Activated CD4-positive, alpha-beta T cell treated with anti-CD3 and anti-CD28 coated beads, Interleukin-2, amount 50 U/mL, for 4 hours (primary cell): ENCODE measurements at regions not wholly inside any gene's neighbourhood (a gene's known extent, or its start where the extent isn't known, plus 50 kb on each side); places are given as distances from the start of the nearest gene placed in this dataset.

Experiments used
- DNase-seq, 2 experiments: peaks; one replicate each; pipeline ENCODE4 v3.0.0-alpha.2; 2020

GRCh38 chr11:80163011-80163410 lies 722.2 kb upstream of the TENM4 start:
- no peak for DNase-seq

- no peak for DNase-seq
These were observed 721.6 kb upstream of the TENM4 start for GRCh38 chr11:80162387-80162786.

DNA sequence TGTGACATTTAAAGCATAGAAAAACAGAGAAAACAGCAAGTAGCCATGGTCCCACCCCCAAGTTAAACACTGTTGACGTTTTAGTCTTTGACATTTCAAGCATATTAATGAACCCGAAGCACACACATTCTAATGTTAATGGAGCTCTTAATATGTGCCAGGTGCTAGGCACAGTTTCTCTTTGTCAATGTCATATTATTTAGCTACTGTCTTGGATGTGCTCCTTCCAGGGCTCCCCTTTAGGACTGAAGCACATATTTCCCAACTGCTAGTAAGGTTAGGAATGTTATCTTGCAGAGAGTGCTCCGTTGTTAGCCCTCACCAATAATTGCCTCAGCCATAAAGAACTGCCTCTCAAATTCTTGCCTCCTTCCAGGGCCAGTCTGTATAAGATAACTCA lies 716.6 kb upstream of the TENM4 start:
- DNase-seq = no peak

- DNase-seq = no peak
These were observed 715.2 kb upstream of the TENM4 start for GRCh38 chr11:80156062-80156461.

DNA sequence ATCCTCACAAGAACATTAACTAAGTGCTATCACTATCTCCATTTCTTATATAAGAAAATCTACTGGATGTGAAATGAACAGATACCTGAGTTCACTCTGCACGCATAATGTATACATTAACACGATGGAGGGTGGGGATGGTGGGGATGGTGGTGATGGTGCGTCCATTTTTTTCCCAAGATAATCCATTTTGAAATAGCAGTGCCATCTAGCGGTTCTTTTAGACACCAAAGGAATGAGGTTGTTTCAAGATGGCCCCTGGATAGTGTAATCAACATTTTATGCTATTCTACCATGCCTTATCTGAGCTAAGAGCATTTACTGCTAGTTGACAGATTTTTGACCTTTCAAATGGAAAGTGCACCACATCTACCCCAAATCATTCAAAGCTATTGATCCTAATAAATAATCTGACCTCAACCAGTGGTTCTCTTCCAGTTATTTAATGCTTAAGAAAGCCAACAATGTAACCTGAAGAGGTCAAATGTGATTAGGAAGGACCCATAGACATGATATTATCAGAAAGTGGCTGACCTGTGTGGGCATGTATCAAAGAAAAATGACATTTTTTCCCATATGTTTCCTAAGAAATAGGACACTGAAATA lies 714.7 kb upstream of the TENM4 start:
- DNase-seq = no peak

GRCh38 chr11:80146232-80146631 lies 705.4 kb upstream of the TENM4 start:
- DNase-seq = no peak

DNA sequence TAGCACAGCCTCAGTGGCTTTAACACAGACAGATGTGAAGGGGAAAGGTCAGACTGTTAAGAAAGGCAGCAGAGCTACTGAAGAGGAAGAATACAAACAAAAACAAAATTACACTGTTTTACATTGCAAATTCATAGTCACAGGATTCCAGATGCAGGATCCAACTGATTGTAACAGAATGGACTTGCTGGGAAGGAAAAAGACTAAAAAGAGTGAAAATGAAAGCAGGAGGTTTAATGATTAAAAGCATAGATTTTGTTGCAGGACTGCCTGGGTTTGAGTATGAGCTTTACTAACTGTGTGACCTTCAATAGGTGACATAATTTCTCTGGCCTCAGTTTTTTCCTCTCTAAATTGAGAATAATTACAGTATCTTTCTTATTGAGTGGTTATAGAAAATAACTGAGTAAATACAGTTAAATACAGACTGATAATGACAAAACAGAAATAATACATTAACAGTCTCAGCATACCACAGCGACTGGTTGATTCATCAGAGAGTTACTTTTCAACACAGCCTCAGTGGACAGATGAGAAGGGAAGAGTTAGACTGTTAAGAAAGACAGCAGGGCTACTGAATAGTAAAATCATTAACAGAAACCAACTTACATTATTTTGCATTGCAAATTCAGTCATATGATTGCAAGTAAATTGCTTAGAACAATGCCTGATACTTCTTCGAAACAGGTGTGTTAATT lies 704.2 kb upstream of the TENM4 start:
- DNase-seq = no peak

GRCh38 chr11:80136991-80137390 lies 696.2 kb upstream of the TENM4 start:
- DNase-seq = no peak

GRCh38 chr11:80129396-80129795 lies 688.6 kb upstream of the TENM4 start:
- DNase-seq = no peak

- DNase-seq = no peak
These were observed 681.4 kb upstream of the TENM4 start for GRCh38 chr11:80122211-80122610.

DNA sequence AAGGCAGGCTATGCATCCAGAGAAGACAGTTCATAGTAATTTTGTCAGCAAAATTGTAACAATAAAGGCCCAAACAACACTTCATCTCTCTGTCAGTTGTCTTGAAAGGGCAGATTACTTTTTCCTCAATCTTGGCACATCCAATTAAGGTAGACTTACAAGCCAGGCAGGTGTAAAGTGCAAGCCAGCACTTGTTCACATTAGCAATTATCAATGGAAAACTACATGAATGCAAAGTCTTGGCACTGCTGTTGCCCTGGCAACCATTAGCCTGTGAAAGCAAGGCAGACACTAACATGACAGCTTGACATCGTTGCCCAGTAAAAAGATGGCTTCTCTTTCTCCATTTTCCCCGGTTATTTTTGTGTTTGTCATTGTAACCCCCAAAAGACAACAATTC lies 677.2 kb upstream of the TENM4 start:
- no peak for DNase-seq

GRCh38 chr11:80116796-80117195 lies 676.0 kb upstream of the TENM4 start:
- DNase-seq = no peak

DNA sequence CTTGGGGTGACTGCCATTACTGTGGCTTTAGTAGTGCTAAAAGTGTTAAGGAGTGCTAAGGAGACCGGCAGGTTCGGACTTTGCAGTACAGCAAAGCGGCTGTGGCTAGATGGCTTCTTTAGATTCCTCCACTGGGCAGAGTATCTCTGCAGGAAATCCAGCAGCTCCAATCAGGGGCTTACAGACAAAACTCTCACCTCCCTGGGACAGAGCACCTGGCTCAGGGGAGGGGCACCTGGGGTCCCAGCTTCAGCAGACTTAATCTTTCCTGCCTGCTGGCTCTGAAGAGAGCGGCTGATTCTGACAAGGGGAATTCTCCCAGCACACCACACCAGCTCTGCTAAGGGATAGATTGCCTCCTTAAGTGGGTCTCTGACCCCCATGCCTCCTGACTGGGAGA lies 668.8 kb upstream of the TENM4 start:
- no peak for DNase-seq

GRCh38 chr11:80109031-80109430 lies 668.2 kb upstream of the TENM4 start:
- DNase-seq = no peak

DNA sequence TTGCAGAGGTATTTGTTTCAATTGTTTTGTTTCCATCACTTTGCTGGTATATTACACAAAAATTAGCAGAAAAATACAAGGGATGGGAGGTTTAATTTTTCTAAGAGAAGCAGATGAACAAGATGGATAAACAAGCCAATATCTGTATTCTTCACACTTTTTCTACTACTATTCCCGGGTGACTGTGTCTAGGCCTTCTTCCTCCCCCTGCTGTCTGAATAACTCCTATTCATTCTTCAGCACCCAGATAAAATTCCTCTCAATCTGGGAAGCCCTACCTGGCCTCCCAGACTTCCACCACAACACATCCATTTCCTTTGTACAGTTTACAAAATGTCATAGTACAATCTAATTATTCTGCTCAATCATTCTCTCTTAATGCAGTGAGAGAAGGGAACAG lies 666.6 kb upstream of the TENM4 start:
- no peak for DNase-seq

- DNase-seq = no peak
These were observed 663.4 kb upstream of the TENM4 start for GRCh38 chr11:80104191-80104590.

GRCh38 chr11:80103142-80103859 lies 662.5 kb upstream of the TENM4 start:
- no peak for DNase-seq

DNA sequence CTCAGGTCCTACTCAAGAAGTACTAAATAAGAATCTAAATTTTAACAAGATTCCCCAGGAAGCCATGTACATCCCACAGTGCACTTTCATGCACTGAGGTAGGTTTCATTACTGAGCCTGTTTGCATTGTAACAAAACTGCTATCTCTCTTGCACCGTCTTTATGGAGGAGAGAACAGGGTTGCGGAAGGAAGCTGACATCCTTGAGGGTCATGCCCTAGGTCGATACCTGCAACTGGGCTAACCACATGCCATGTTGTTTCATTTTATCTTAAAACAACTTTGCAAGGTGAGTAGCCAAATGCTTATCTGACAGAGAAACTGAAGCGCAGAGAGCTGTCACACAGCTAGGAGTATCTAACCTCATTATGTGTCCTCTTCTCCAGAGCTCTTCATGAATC lies 656.3 kb upstream of the TENM4 start:
- no peak for DNase-seq

DNA sequence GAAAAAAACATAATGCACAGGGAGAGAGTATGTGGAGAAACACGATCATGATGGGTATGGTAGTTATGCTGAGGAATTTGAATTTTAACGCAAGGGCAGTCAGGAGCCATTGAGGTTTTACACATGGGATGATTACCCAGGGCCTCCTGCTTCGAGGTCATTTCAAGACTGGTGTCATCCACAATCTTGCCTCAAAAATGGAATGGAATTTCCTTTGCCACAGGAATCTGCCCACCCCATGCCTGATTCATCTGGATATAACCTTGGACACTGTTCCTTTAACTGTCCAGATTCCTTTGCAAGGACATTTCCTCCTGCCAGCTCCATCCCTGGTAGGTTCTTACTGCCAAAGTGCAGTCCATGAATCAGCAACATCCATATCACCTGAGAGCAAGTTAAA lies 655.9 kb upstream of the TENM4 start:
- no peak for DNase-seq

DNA sequence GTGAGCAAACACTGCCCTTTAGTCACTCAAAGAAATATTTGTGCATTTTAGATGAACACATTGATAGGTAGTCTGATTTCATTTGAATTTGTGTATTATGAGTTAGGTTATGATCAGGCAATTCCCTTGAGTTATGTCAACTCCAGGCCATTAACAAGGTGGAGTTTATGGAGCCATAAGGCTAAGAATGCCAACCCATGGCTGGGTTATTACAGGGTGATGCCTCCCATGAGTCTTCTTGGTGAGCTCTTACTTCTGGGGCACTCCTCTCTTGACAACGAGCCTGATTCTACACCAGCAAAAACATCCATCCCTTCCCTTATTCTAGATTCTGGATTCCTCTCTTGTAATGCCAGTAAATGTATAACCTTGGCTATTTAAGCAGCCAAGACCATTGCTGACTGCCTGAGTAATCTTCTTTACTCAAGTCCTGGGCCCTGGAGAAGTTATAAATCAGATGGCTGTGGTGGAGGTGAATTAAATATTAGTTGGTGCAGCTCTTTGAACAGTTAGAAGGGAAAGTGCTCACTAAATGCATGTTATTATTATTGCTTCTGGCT lies 645.7 kb upstream of the TENM4 start:
- no peak for DNase-seq

DNA sequence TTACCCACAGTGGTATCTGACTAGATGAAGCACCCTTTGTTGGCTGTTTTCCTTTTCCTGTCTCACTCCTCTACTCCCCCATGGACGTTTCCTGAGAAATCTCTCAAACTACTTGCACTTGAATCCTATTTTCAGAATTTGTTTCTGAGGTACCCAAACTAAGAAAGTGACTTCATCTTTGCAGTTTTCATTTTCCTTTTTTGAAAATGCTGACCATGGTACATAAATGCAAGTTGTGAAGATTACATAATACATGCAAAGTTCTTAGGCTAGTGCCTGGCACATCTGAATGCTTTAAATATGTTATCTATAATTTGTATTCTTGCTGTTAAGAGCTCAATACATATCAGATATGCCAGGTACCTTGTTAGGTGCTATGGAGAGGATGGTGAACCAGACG lies 644.7 kb upstream of the TENM4 start:
- no peak for DNase-seq

GRCh38 chr11:80084608-80085007 lies 643.8 kb upstream of the TENM4 start:
- DNase-seq = no peak

DNA sequence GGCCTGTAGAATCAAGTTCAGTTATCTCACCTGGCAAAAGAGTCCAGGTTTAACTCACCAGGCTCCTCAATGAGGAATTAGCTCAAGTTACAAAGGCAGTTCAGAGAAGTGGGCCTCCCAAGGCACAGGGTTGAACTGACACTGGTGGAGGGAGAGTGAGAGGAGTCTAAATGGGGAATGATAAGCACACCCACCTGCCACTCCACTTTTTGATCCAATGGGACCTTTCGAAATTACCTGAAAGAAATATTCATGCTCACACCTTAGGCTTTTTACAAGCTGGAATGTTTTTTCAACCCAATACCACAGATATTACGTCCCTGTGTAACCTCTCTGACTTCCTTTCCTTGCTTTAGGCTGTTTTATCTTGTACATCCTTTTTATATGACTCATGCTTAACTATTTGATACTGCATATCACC lies 642.7 kb upstream of the TENM4 start:
- DNase-seq = no peak

GRCh38 chr11:80082406-80082805 lies 641.6 kb upstream of the TENM4 start:
- no peak for DNase-seq
